Upper lobe of right lung (tissue), 1 donor: ENCODE measurements at regions not wholly inside any gene's neighbourhood (a gene's known extent, or its start where the extent isn't known, plus 50 kb on each side); places are given as distances from the start of the nearest gene placed in this dataset.

ENCODE experiments used
- ATAC-seq: fragments of 200-7000 bp; cut with Tn5 transposase; one replicate; pipeline ENCODE4 v1.9.1; 2020; ENCODE audit warnings: mild to moderate bottlenecking, moderate library complexity
- DNase-seq: peaks from one replicate; pipeline ENCODE4 v3.0.0-alpha.2; 2020
- H3K27ac ChIP-seq: fragments of 200-600 bp; one replicate; pipeline ENCODE4 v1.8.0; 2022
- H3K27me3 ChIP-seq: fragments of 200-600 bp; one replicate; pipeline ENCODE4 v1.8.0; 2022; ENCODE audit warnings: mild to moderate bottlenecking
- H3K36me3 ChIP-seq: fragments of 200-600 bp; one replicate; pipeline ENCODE4 v1.8.0; 2022
- H3K4me1 ChIP-seq: fragments of 200-600 bp; one replicate; pipeline ENCODE4 v1.8.0; 2022
- H3K4me3 ChIP-seq: fragments of 200-600 bp; one replicate; pipeline ENCODE4 v1.8.0; 2022; ENCODE audit warnings: mild to moderate bottlenecking
- H3K9me3 ChIP-seq: fragments of 200-600 bp; one replicate; pipeline ENCODE4 v1.8.0; 2022
- intact Hi-C: fragments of 100-400 bp; cut with DNase I; formaldehyde crosslinking; loops from one replicate; pipeline ENCODE4 v1.11.0; 2022
- TF ChIP-seq, protein P1 (sequence below): fragments of 200-600 bp; IDR thresholded peaks from one replicate; pipeline ENCODE4 v1.8.0; 2022; ENCODE audit warnings: antibody characterized with exemption
- donor health status: DM: no; HTN: yes; CAD: no; lungs with severe emphysema.

- H3K9me3 ChIP-seq: no peaks in the 10 kb centered on the region
- H3K4me1 ChIP-seq: peaks cover 9% of the 10 kb centered on the region
- H3K36me3 ChIP-seq: no peaks in the 10 kb centered on the region
- TF ChIP-seq, protein P1, sequence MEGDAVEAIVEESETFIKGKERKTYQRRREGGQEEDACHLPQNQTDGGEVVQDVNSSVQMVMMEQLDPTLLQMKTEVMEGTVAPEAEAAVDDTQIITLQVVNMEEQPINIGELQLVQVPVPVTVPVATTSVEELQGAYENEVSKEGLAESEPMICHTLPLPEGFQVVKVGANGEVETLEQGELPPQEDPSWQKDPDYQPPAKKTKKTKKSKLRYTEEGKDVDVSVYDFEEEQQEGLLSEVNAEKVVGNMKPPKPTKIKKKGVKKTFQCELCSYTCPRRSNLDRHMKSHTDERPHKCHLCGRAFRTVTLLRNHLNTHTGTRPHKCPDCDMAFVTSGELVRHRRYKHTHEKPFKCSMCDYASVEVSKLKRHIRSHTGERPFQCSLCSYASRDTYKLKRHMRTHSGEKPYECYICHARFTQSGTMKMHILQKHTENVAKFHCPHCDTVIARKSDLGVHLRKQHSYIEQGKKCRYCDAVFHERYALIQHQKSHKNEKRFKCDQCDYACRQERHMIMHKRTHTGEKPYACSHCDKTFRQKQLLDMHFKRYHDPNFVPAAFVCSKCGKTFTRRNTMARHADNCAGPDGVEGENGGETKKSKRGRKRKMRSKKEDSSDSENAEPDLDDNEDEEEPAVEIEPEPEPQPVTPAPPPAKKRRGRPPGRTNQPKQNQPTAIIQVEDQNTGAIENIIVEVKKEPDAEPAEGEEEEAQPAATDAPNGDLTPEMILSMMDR: no peak
- H3K27ac ChIP-seq: no peak overlapping the region
- no peaks in the 10 kb centered on the region for H3K27me3 ChIP-seq
- intact Hi-C loops: no loop called here
- ATAC-seq: no peak
- DNase-seq: no peak
- no peak overlapping the region for H3K4me3 ChIP-seq
Observed at GRCh38 chr3:113117511-113118234, 93.7 kb upstream of the BOC start.

- TF ChIP-seq, protein P1: no peak
- Histone ChIP-seq H3K4me3 (no peak overlapping the region), H3K27me3 (no peaks in the 10 kb centered on the region), H3K4me1 (peaks cover 9% of the 10 kb centered on the region), H3K9me3 (no peaks in the 10 kb centered on the region), H3K36me3 (no peaks in the 10 kb centered on the region), H3K27ac (no peak overlapping the region)
- DNase-seq (no peak), ATAC-seq (no peak)
- intact Hi-C loops: no loop called here
Observed at GRCh38 chr3:113118336-113118735, 93.0 kb upstream of the BOC start.

GRCh38 chr3:113124256-113124830 lies 87.0 kb upstream of the BOC start:
- DNase-seq: no peak
- H3K4me3 ChIP-seq: no peak overlapping the region
- intact Hi-C loops: no loop called here

DNA sequence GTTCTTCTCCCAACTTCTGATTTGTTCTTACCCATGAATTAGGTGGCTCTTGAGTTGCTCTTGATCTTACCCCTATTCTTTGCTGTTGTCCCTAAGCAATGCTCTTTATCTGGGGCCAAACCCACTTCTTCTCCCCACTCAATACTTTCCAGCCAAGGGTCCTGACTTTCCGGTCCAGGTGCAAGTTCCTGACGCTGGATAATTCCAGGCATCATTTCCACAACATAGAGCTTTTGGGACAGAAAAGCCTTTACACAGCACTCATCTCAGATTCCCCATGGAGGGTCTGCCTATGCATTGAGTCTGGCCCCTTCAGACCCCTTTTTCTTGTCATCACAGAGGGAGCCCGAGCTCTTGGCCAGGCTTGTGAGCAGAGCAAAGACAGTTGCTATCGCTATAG lies 85.4 kb upstream of the BOC start:
- no peak overlapping the region for H3K4me3 ChIP-seq
- H3K27me3 ChIP-seq: no peaks in the 10 kb centered on the region
- DNase-seq (no peak), ATAC-seq (no peak)
- no peak overlapping the region for H3K27ac ChIP-seq
- H3K36me3 ChIP-seq: no peaks in the 10 kb centered on the region
- no peaks in the 10 kb centered on the region for H3K9me3 ChIP-seq
- intact Hi-C loops: no loop called here
- H3K4me1 ChIP-seq: no peaks in the 10 kb centered on the region
- TF ChIP-seq, protein P1: no peak

More at GRCh38 chr3:113124256-113124830, 87.0 kb upstream of the BOC start:
- no peaks in the 10 kb centered on the region for H3K9me3 ChIP-seq
- no peaks in the 10 kb centered on the region for H3K36me3 ChIP-seq
- H3K27ac ChIP-seq: no peak overlapping the region
- TF ChIP-seq, protein P1: no peak
- H3K27me3 ChIP-seq: no peaks in the 10 kb centered on the region
- ATAC-seq: no peak
- H3K4me1 ChIP-seq: no peaks in the 10 kb centered on the region

GRCh38 chr3:113128386-113129015 lies 82.9 kb upstream of the BOC start:
- TF ChIP-seq, protein P1: no peak
- intact Hi-C loops: no loop called here
- H3K9me3 ChIP-seq: no peaks in the 10 kb centered on the region
- ATAC-seq: no peak
- no peaks in the 10 kb centered on the region for H3K27me3 ChIP-seq
- H3K4me3 ChIP-seq: no peak overlapping the region
- DNase-seq: no peak
- H3K27ac ChIP-seq: no peak overlapping the region
- no peaks in the 10 kb centered on the region for H3K36me3 ChIP-seq
- no peaks in the 10 kb centered on the region for H3K4me1 ChIP-seq
